Hepatocyte (in vitro differentiated cells): ENCODE measurements at regions not wholly inside any gene's neighbourhood (a gene's known extent, or its start where the extent isn't known, plus 50 kb on each side); places are given as distances from the start of the nearest gene placed in this dataset.

Source experiments
- DNase-seq: peaks from one replicate; pipeline ENCODE4 v3.0.0-alpha.2; 2016; ENCODE audit warnings: low spot score
- H2AFZ ChIP-seq: fragments of 200-600 bp; sonication (generic); 2 replicates; pipeline ENCODE4 v1.6.0; 2016; ENCODE audit warnings: antibody characterized with exemption, mild to moderate bottlenecking
- H3K27ac ChIP-seq: fragments of 200-600 bp; sonication (generic); 2 replicates; pipeline ENCODE4 v1.5.1; 2016; ENCODE audit warnings: mild to moderate bottlenecking
- H3K27me3 ChIP-seq: fragments of 200-600 bp; sonication (generic); 2 replicates; pipeline ENCODE4 v1.6.1; 2016
- H3K36me3 ChIP-seq: fragments of 200-600 bp; sonication (generic); replicated peaks from 2 replicates; pipeline ENCODE4 v1.5.1; 2016; ENCODE audit warnings: low read depth; ENCODE audit not compliant: insufficient read depth
- H3K4me1 ChIP-seq: fragments of 200-600 bp; sonication (generic); 2 replicates; pipeline ENCODE4 v1.5.1; 2016; ENCODE audit warnings: mild to moderate bottlenecking, moderate library complexity; ENCODE audit not compliant: insufficient read depth
- H3K4me2 ChIP-seq: fragments of 200-600 bp; sonication (generic); 2 replicates; pipeline ENCODE4 v1.6.0; 2016
- H3K4me3 ChIP-seq: fragments of 200-600 bp; sonication (generic); 2 replicates; pipeline ENCODE4 v1.5.1; 2016; ENCODE audit warnings: mild to moderate bottlenecking
- H3K79me2 ChIP-seq: fragments of 200-600 bp; sonication (generic); 2 replicates; pipeline ENCODE4 v1.6.0; 2017; ENCODE audit warnings: mild to moderate bottlenecking
- H3K9me2 ChIP-seq: fragments of 200-600 bp; sonication (generic); replicated peaks from 2 replicates; pipeline ENCODE4 v1.6.0; 2017; ENCODE audit warnings: mild to moderate bottlenecking; ENCODE audit not compliant: insufficient read depth
- H3K9me3 ChIP-seq: fragments of 200-600 bp; sonication (generic); 2 replicates; pipeline ENCODE4 v1.5.1; 2016; ENCODE audit warnings: low read depth, mild to moderate bottlenecking
- H4K20me1 ChIP-seq: fragments of 200-600 bp; sonication (generic); 2 replicates; pipeline ENCODE4 v1.6.0; 2016; ENCODE audit warnings: mild to moderate bottlenecking; ENCODE audit not compliant: insufficient read depth, poor library complexity, severe bottlenecking
- CTCF ChIP-seq: fragments of 200-600 bp; sonication (generic); IDR thresholded peaks from 2 replicates; pipeline ENCODE4 v1.5.1; 2016; ENCODE audit warnings: antibody characterized with exemption, mild to moderate bottlenecking; ENCODE audit not compliant: poor library complexity
- EZH2 ChIP-seq: fragments of 200-600 bp; sonication (generic); IDR thresholded peaks from 2 replicates; pipeline ENCODE4 v1.6.1; 2016; ENCODE audit warnings: antibody characterized with exemption, mild to moderate bottlenecking, borderline replicate concordance
- EZH2phosphoT487 ChIP-seq: fragments of 200-600 bp; sonication (generic); IDR thresholded peaks from one replicate; pipeline ENCODE4 v1.6.1; 2018; ENCODE audit warnings: antibody characterized with exemption, mild to moderate bottlenecking, low read depth, moderate library complexity; ENCODE audit not compliant: unreplicated experiment, severe bottlenecking
- WGBS: methylation state at CpG from one replicate; pipeline ENCODE4 v1.1.6; 2016; ENCODE audit warnings: low lambda C conversion rate; ENCODE audit errors: missing lambda C conversion rate; 5-methylcytosine and 5-hydroxymethylcytosine counted together

- no peak for DNase-seq
- H3K27ac ChIP-seq = no peak overlapping the region
- no peaks in the 10 kb centered on the region for H3K27me3 ChIP-seq
- no peak overlapping the region for H2AFZ ChIP-seq
- no peaks in the 10 kb centered on the region for H3K79me2 ChIP-seq
- H3K4me1 ChIP-seq = no peaks in the 10 kb centered on the region
- WGBS = 86% methylated on average over 4 of the region's 4 CpGs
- no peaks in the 10 kb centered on the region for H3K36me3 ChIP-seq
- H3K4me3 ChIP-seq = no peak overlapping the region
- H3K9me3 ChIP-seq = no peaks in the 10 kb centered on the region
- no peak overlapping the region for H3K4me2 ChIP-seq
- no peaks in the 10 kb centered on the region for H4K20me1 ChIP-seq
- no peaks in the 10 kb centered on the region for H3K9me2 ChIP-seq
- no peak for TF ChIP-seq EZH2
- TF ChIP-seq CTCF = no peak
- no peak for TF ChIP-seq EZH2phosphoT487
Observed at GRCh38 chr1:68673771-68674170, 176.9 kb upstream of the DEPDC1 start.

- Histone ChIP-seq H3K27me3 (no peaks in the 10 kb centered on the region), H3K36me3 (no peaks in the 10 kb centered on the region), H3K4me1 (no peaks in the 10 kb centered on the region), H3K9me2 (no peaks in the 10 kb centered on the region), H4K20me1 (no peaks in the 10 kb centered on the region), H3K9me3 (no peaks in the 10 kb centered on the region), H3K4me3 (no peak overlapping the region), H3K27ac (no peak overlapping the region), H3K79me2 (no peaks in the 10 kb centered on the region), H3K4me2 (no peak overlapping the region), H2AFZ (no peak overlapping the region)
- DNase-seq = no peak
- TF ChIP-seq CTCF = no peak
- TF ChIP-seq EZH2 = no peak
- TF ChIP-seq EZH2phosphoT487 = no peak
Observed at GRCh38 chr1:68675336-68675735, 178.5 kb upstream of the DEPDC1 start.

- no peak overlapping the region for H3K4me2 ChIP-seq
- H3K9me3 ChIP-seq = no peaks in the 10 kb centered on the region
- no peaks in the 10 kb centered on the region for H3K36me3 ChIP-seq
- H3K9me2 ChIP-seq = no peaks in the 10 kb centered on the region
- no peaks in the 10 kb centered on the region for H3K79me2 ChIP-seq
- no peak for DNase-seq
- H2AFZ ChIP-seq = no peak overlapping the region
- no peak overlapping the region for H3K4me3 ChIP-seq
- WGBS = 78% methylated on average over 1 of the region's 1 CpG
- H3K4me1 ChIP-seq = no peaks in the 10 kb centered on the region
- TF ChIP-seq CTCF (no peak), EZH2phosphoT487 (no peak), EZH2 (no peak)
- no peak overlapping the region for H3K27ac ChIP-seq
- H4K20me1 ChIP-seq = no peaks in the 10 kb centered on the region
- H3K27me3 ChIP-seq = no peaks in the 10 kb centered on the region
Observed at GRCh38 chr1:68677684-68678351, 180.9 kb upstream of the DEPDC1 start.
